HEK293 (cell line): ENCODE measurements at regions not wholly inside any gene's neighbourhood (a gene's known extent, or its start where the extent isn't known, plus 50 kb on each side); places are given as distances from the start of the nearest gene placed in this dataset.

ENCODE experiments used
- CTCF ChIA-PET: fragments of 350-600 bp; formaldehyde crosslinking; extraction: SDS; loops from one replicate; lab custom pipeline; 2021; ENCODE audit warnings: antibody characterized with exemption; lab: Yijun Ruan, JAX
- POLR2A ChIA-PET: fragments of 300-600 bp; formaldehyde crosslinking; extraction: SDS; loops from one replicate; lab custom pipeline; 2020; ENCODE audit warnings: antibody characterized with exemption, inconsistent platforms; lab: Yijun Ruan, JAX
- H3K27ac ChIP-seq: fragments of 200-500 bp; sonication (Bioruptor generic); 2 replicates; pipeline ENCODE4 v1.5.1; 2014; ENCODE audit warnings: low read depth, low read length, control low read depth, inconsistent platforms; ENCODE audit errors: extremely low read depth
- H3K36me3 ChIP-seq, 2 experiments: fragments of 200-500 bp in 1 of 2; sonication (Bioruptor generic) in 1 of 2; 1 replicate in 1 of 2; 2 replicates in 1 of 2; pipeline ENCODE4 v1.5.1; 2014 to 2017; ENCODE audit warnings: inconsistent platforms in 2 of 2, low read length in 2 of 2; ENCODE audit not compliant: control insufficient read depth in 2 of 2, insufficient read depth in 1 of 2
- H3K4me1 ChIP-seq: fragments of 200-500 bp; sonication (Bioruptor generic); 2 replicates; pipeline ENCODE4 v1.5.1; 2014; ENCODE audit warnings: mild to moderate bottlenecking, low read length, inconsistent platforms; ENCODE audit not compliant: control insufficient read depth, insufficient read depth
- H3K4me3 ChIP-seq: 2 replicates; pipeline ENCODE4 v1.5.1; 2011; ENCODE audit warnings: low read depth, mild to moderate bottlenecking, control low read depth, low read length, moderate library complexity
- H3K9me3 ChIP-seq: fragments of 200-500 bp; sonication (Bioruptor generic); 2 replicates; pipeline ENCODE4 v1.5.1; 2014; ENCODE audit warnings: low read depth, low read length, inconsistent platforms; ENCODE audit not compliant: control insufficient read depth, insufficient read depth
- MEIS1 ChIP-seq: sonication (generic); formaldehyde crosslinking; IDR thresholded peaks from 2 replicates; pipeline ENCODE4 v1.8.1; 2022; ENCODE audit warnings: missing genetic modification reagents, mild to moderate bottlenecking, borderline replicate concordance
- SP3 ChIP-seq: fragments of 450-650 bp; formaldehyde crosslinking; IDR thresholded peaks from 2 replicates; pipeline ENCODE4 v1.5.1; 2016; ENCODE audit warnings: missing biosample characterization, missing genetic modification characterization
- ZBTB21 ChIP-seq: fragments of 450-650 bp; formaldehyde crosslinking; IDR thresholded peaks from 2 replicates; pipeline ENCODE4 v1.5.1; 2017; ENCODE audit warnings: missing biosample characterization, missing genetic modification characterization
- ZBTB26 ChIP-seq: fragments of 450-650 bp; formaldehyde crosslinking; optimal IDR thresholded peaks from 2 replicates; pipeline ENCODE3; 2016; ENCODE audit warnings: missing biosample characterization, mild to moderate bottlenecking, missing genetic modification characterization
- ZBTB49 ChIP-seq: fragments of 450-650 bp; formaldehyde crosslinking; IDR thresholded peaks from 2 replicates; pipeline ENCODE4 v1.5.1; 2016; ENCODE audit warnings: missing biosample characterization, missing genetic modification characterization, low read depth
- ZIC2 ChIP-seq: fragments of 450-650 bp; formaldehyde crosslinking; IDR thresholded peaks from 2 replicates; pipeline ENCODE4 v1.5.1; 2016; ENCODE audit warnings: missing biosample characterization, missing genetic modification characterization
- ZNF10 ChIP-seq: fragments of 450-650 bp; formaldehyde crosslinking; IDR thresholded peaks from 2 replicates; pipeline ENCODE4 v1.5.1; 2017; ENCODE audit warnings: missing biosample characterization, missing genetic modification characterization
- ZNF175 ChIP-seq: fragments of 450-650 bp; formaldehyde crosslinking; IDR thresholded peaks from 2 replicates; pipeline ENCODE4 v1.5.1; 2016; ENCODE audit warnings: missing biosample characterization, missing genetic modification characterization
- ZNF2 ChIP-seq: fragments of 450-650 bp; formaldehyde crosslinking; IDR thresholded peaks from 2 replicates; pipeline ENCODE4 v1.5.1; 2016; ENCODE audit warnings: missing biosample characterization, missing genetic modification characterization
- ZNF37A ChIP-seq: fragments of 450-650 bp; IDR thresholded peaks from 2 replicates; pipeline ENCODE4 v1.5.1; 2018; ENCODE audit warnings: missing biosample characterization, missing genetic modification characterization
- ZNF404 ChIP-seq: fragments of 450-650 bp; formaldehyde crosslinking; IDR thresholded peaks from 2 replicates; pipeline ENCODE4 v1.5.1; 2017; ENCODE audit warnings: missing biosample characterization, missing genetic modification characterization
- ZNF529 ChIP-seq: fragments of 450-650 bp; formaldehyde crosslinking; IDR thresholded peaks from 2 replicates; pipeline ENCODE4 v1.5.1; 2017; ENCODE audit warnings: missing genetic modification characterization, missing biosample characterization; ENCODE audit not compliant: insufficient replicate concordance
- ZNF548 ChIP-seq: fragments of 450-650 bp; formaldehyde crosslinking; IDR thresholded peaks from 2 replicates; pipeline ENCODE4 v1.5.1; 2016; ENCODE audit warnings: missing biosample characterization, missing genetic modification characterization
- ZNF670 ChIP-seq: fragments of 450-650 bp; formaldehyde crosslinking; IDR thresholded peaks from 2 replicates; pipeline ENCODE4 v1.5.1; 2016; ENCODE audit warnings: missing biosample characterization, missing genetic modification characterization, low read depth
- ZNF768 ChIP-seq: fragments of 450-650 bp; formaldehyde crosslinking; IDR thresholded peaks from 2 replicates; pipeline ENCODE4 v1.5.1; 2018; ENCODE audit warnings: missing biosample characterization, mild to moderate bottlenecking, missing genetic modification characterization
- ZNF830 ChIP-seq: fragments of 450-650 bp; IDR thresholded peaks from 2 replicates; pipeline ENCODE4 v1.5.0; 2018; ENCODE audit warnings: missing biosample characterization, missing genetic modification characterization, low read depth, mild to moderate bottlenecking, moderate library complexity
- TF ChIP-seq, protein P1 (sequence below): fragments of 450-650 bp; formaldehyde crosslinking; IDR thresholded peaks from 2 replicates; pipeline ENCODE4 v1.5.1; 2016; ENCODE audit warnings: missing biosample characterization, missing genetic modification characterization
- TF ChIP-seq, protein P2 (sequence below): fragments of 450-650 bp; formaldehyde crosslinking; IDR thresholded peaks from 2 replicates; pipeline ENCODE4 v1.5.1; 2017; ENCODE audit warnings: missing biosample characterization, missing genetic modification characterization

GRCh38 chr1:229171934-229172333 lies 99.0 kb upstream of the RAB4A start:
- H3K4me1 ChIP-seq, result no peaks in the 10 kb centered on the region
- no peak overlapping the region for H3K4me3 ChIP-seq
- CTCF ChIA-PET, result interaction anchor here (0.6 to 0.8 kb wide), 4 partner anchors 55 to 522 kb away, joined by 3 to 4 read pairs (median 4); no protein-coding TSS in a partner anchor
- no peaks in the 10 kb centered on the region for H3K9me3 ChIP-seq
- H3K27ac ChIP-seq, result no peak overlapping the region
- POLR2A ChIA-PET, result no interaction called here
- no peaks in the 10 kb centered on the region for H3K36me3 ChIP-seq
- TF ChIP-seq ZNF37A (tag by site-specific recombination), result no peak
- no peak for TF ChIP-seq ZNF175 (tag by site-specific recombination)
- no peak for TF ChIP-seq ZIC2 (tag by site-specific recombination)
- TF ChIP-seq ZNF548 (tag by site-specific recombination), result no peak
- TF ChIP-seq ZNF10, result no peak
- TF ChIP-seq ZNF768 (tag by site-specific recombination), result no peak
- TF ChIP-seq ZNF529 (tag by site-specific recombination), result no peak
- TF ChIP-seq ZBTB49, result no peak
- no peak for TF ChIP-seq ZBTB26 (tag by site-specific recombination)
- no peak for TF ChIP-seq MEIS1 (CRISPR knock-in tag)
- TF ChIP-seq ZNF670 (tag by site-specific recombination), result no peak
- TF ChIP-seq ZNF404 (tag by site-specific recombination), result no peak
- no peak for TF ChIP-seq SP3 (tag by site-specific recombination)
- TF ChIP-seq ZNF830 (tag by site-specific recombination), result no peak
- TF ChIP-seq ZBTB21 (tag by site-specific recombination), result no peak
- TF ChIP-seq, protein P1, sequence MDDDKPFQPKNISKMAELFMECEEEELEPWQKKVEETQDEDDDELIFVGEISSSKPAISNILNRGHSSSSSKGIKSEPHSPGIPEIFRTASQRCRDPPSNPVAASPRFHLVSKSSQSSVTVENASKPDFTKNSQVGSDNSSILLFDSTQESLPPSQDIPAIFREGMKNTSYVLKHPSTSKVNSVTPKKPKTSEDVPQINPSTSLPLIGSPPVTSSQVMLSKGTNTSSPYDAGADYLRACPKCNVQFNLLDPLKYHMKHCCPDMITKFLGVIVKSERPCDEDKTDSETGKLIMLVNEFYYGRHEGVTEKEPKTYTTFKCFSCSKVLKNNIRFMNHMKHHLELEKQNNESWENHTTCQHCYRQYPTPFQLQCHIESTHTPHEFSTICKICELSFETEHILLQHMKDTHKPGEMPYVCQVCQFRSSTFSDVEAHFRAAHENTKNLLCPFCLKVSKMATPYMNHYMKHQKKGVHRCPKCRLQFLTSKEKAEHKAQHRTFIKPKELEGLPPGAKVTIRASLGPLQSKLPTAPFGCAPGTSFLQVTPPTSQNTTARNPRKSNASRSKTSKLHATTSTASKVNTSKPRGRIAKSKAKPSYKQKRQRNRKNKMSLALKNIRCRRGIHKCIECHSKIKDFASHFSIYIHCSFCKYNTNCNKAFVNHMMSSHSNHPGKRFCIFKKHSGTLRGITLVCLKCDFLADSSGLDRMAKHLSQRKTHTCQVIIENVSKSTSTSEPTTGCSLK (tag by site-specific recombination), result no peak
- no peak for TF ChIP-seq ZNF2 (tag by site-specific recombination)
- TF ChIP-seq, protein P2, sequence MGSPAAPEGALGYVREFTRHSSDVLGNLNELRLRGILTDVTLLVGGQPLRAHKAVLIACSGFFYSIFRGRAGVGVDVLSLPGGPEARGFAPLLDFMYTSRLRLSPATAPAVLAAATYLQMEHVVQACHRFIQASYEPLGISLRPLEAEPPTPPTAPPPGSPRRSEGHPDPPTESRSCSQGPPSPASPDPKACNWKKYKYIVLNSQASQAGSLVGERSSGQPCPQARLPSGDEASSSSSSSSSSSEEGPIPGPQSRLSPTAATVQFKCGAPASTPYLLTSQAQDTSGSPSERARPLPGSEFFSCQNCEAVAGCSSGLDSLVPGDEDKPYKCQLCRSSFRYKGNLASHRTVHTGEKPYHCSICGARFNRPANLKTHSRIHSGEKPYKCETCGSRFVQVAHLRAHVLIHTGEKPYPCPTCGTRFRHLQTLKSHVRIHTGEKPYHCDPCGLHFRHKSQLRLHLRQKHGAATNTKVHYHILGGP (tag by site-specific recombination), result no peak
